ENCODE measurements at regions not wholly inside any gene's neighbourhood (a gene's known extent, or its start where the extent isn't known, plus 50 kb on each side); places are given as distances from the start of the nearest gene placed in this dataset.

GRCh38 chr13:24012648-24013047, 115.3 kb upstream of the C1QTNF9B start:
- no peak for DNase-seq

GRCh38 chr13:24013189-24013588, 115.9 kb upstream of the C1QTNF9B start:
- DNase-seq = no peak

GRCh38 chr13:24016046-24016445, 118.7 kb upstream of the C1QTNF9B start:
- no peak for DNase-seq

GRCh38 chr13:24022568-24022967, 125.3 kb upstream of the C1QTNF9B start:
- DNase-seq = no peak

- DNase-seq = no peak
These were observed 125.8 kb upstream of the C1QTNF9B start for GRCh38 chr13:24023073-24023472.

- DNase-seq = no peak
These were observed 130.2 kb upstream of the C1QTNF9B start for GRCh38 chr13:24027494-24027893.

DNA sequence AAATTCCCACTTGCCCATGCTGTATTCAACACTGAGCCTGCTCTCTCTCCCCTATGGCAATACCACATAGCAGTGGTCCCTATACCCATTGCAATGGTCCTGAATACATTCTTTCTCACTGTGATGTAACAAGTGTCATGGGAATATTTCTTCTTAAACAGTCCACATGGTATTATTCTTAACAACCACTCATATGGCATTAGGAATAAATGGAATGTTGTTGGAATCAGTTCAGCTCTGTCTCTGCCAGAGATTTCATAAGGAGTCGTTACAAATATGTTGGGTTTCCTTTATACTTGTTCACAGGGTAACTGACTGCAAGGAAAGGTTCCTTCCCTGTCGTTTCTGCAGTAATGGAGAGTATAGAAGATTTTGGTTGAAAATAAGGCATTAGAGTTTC, 128.3 kb upstream of the SPATA13 start:
- no peak for DNase-seq

- DNase-seq = no peak
These were observed 127.8 kb upstream of the SPATA13 start for GRCh38 chr13:24032674-24033073.

DNA sequence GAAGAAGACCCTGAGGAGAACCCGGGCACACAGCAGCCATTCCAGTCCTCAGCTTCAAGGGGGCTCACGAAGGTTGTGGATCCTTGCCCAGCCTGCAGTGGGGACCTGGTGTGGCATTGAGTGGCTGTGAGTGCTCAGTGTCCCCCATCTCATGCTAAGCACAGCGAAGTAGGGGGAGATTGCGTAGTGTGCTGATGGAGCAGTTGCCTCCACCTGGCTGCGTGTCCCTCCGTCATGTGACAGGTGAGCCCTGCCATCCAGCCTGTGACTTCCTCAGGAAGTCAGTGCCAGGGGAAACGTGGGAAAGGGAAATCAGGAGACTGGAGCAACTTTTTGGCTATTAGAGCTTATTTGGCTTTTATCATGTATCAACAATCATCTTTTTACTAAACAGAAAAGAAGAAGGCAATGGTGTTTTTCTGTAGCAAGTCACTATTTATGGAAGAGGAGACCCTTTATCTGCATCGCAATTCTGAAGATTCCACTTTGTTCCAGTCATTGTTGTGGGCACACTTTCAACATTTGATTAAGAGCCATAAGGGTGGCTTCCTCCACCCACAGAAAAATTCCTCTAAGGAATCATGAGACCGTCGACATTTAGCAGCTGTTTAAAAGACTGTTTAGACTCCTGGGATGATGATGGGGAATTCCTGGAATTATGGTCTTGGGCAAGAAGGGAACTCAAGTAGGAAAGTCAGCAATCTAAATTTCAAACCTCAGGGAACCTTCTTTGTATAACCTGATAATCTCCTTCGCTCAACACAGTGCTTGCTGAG, 126.8 kb upstream of the SPATA13 start:
- no peak for DNase-seq

DNA sequence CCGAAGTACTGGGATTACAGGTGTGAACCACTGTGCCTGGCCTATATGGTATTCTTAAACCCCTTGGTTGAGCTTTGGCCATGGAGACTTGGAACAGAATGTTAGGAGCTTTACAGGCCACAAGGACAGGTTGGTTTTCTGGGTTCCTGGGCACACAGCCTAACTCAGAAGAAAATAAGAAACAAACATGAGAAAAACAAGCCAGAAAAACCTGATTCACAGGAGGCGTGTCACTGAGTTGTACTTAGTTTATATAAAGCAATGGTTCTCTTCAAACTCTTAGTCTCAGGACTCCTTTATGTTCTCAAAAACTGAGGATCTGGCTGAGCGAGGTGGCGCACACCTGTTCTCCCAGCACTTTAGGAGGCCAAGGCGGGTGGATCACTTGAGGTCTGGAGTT, 125.1 kb upstream of the SPATA13 start:
- DNase-seq = no peak

- no peak for DNase-seq
These were observed 124.4 kb upstream of the SPATA13 start for GRCh38 chr13:24036115-24036514.

DNA sequence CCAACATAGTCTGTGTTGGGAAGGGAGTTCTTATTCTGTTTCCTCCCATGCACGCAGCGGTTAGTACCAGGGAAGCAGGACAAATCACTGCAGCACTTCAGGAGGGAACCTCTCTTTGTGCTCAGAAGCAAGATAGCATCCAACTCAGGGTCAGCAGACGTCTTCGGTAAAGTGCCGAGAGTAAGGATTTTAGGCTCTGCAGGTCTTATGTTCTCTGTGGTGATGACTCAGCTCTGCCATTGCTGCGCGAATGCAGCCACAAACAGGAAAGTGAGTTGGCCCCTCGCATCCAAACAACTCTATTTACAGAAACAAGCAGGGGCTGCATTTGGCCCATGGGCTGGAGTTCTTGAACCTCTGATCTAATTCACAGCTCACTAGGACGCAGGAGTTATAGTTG, 122.1 kb upstream of the SPATA13 start:
- DNase-seq = peak; percentile 12

DNA sequence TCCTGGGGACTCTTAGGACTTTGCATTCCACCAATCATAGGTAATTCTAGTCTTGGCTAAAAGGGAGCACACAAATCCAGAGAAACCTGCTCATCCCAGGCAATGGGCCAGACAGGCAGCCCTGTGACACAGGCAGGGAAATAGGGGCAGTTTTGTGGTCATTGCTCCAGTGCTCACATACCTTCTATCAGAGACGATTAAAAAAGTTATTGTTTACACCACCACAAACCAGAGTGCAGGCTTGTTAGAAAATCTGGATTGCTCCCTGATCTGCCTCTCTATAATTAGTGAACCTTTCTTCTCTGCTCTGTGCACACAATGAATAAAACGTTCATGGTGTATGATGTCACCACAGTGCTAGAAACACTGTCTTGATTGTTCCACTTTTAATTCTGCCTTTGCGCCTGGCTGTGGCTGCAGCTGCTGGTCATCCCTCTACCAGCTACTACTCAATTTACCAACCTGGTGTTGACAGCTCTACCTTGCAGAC, 121.6 kb upstream of the SPATA13 start:
- DNase-seq = no peak

- no peak for DNase-seq
These were observed 120.7 kb upstream of the SPATA13 start for GRCh38 chr13:24039621-24040475.

DNA sequence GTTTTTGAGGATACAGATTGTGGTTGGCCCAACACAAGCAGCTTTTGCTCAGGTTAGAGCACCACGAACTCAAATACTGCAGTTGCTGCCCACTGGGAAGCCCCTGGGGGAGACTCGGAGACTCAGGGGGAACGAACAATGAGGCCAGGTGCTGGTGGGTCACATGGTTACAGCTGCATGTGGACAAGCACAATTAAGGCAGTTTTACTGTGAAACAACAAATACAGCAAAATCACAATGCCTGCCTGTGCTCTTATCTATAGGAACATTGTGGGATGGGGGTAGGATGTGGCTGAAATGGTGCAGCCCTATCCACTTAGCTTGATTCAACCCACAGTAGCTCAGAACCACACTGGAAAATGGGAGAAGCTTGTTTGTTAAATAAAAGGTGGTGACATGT, 119.7 kb upstream of the SPATA13 start:
- DNase-seq = no peak

DNA sequence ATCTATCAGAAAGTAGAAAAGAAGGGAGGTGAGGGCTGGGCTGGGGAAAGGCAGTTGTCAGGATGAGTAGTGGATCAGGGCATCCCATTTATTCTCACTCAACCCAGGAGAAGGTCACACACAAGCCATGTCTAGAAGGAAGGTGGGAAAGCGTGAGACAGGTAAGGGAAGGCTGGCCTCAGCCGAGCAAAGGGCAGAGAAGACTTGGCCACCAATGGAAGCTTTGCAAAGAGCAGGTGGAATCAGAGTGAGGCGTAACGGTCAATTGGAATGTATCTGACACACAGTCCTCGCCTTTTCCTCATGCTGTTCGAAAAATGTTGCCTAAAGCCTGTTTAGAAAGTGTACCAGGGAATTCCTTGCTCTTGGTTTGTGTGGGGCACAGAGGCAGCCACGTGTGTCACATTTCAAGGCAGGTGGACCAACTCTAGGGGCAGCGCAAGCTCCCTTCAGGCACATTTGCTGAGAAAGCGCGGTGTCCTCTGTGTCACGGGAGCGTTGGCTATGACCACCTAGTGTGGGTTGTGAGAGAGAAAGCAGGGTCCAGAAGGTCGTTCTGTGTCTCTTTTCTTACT, 118.8 kb upstream of the SPATA13 start:
- DNase-seq = no peak

DNA sequence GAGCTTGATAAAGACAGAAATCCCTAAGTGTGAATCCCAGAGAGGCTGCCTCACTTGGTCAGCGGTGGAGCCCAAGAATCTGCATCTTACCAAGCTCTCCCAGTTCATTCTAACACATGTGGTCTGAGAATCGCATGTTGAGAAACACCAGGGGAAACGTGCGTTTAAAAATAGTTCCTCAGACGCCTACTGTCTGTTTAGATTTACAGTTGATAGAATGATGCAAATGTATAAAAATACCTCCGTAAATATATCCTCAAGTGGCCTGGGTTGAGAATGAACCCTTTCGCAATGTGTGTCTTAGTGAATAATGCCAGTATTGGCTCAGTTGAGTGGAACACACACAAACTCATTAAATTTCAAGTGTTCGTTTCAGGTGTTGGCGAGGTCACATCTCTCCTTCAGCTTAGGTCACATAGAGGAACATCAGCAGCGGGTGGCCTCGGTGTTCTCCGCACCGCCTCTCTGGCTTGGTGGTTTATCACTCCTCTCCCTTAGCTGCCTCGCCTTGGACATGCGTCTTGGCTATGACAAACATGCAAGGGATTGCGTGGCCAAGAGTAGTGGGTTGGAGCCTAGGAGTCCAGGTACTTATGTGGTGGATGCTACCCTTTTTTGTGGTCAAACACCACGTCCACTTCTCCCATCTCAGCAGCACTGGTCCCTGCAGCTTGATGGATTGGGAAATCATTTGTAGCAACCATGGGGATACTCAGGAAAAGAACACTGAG, 117.6 kb upstream of the SPATA13 start:
- no peak for DNase-seq

DNA sequence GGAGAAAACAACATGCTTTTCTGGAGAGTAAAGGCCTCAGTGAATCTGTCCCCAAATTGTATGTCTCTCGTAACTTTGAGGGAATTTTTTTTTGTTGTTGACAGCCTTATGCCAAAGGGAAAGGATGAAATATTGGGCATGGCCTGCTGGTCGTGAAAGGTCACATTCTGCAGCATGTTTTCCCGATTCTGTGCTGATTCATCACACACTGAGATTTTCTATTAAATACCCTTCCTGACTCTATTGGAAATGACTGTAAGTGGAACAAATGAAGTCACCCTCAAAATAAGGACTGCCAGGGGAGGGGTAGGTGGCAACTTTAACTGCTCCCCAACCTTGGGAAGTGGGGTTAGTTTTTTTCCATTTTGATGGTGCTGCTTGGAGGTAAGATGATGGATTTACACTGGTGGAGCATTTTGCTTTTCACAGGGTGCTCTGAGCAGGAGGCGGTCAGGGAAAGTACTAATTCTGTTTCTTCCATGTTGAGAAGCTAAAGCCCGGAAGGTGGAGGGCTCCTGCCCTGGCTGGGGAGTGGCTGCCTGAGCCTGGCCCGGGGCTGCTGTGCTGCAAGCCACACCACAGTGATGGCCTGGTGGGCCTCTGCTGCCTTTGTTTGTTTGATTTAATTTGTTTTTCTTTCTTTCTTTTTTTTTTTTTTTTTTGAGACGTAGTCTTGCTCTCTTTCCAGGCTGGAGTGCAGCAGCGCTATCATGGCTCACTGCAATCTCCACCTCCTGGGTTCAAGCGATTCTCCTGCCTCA, 116.8 kb upstream of the SPATA13 start:
- DNase-seq = no peak

- no peak for DNase-seq
These were observed 114.9 kb upstream of the SPATA13 start for GRCh38 chr13:24045597-24045996.

DNA sequence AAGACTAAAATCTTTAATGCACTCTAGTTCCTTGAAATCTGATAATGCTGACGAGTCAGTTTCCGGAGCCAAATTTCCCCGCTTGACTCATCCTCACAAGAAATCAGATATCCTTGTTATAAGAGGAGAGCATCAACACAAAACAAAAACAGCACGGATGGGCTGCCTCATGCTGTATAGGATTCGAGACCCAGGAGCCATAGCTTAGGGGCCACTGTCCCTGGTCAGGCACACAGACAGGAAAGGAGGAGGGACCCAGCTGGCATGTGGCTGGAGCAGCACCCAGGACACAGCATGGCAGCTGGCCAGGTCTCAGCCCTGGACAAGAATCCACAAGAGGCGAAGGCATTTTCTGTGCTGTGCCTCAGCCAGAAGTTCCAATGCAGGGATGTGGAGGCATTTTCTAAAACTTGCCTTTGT, 110.2 kb upstream of the SPATA13 start:
- DNase-seq = no peak

DNA sequence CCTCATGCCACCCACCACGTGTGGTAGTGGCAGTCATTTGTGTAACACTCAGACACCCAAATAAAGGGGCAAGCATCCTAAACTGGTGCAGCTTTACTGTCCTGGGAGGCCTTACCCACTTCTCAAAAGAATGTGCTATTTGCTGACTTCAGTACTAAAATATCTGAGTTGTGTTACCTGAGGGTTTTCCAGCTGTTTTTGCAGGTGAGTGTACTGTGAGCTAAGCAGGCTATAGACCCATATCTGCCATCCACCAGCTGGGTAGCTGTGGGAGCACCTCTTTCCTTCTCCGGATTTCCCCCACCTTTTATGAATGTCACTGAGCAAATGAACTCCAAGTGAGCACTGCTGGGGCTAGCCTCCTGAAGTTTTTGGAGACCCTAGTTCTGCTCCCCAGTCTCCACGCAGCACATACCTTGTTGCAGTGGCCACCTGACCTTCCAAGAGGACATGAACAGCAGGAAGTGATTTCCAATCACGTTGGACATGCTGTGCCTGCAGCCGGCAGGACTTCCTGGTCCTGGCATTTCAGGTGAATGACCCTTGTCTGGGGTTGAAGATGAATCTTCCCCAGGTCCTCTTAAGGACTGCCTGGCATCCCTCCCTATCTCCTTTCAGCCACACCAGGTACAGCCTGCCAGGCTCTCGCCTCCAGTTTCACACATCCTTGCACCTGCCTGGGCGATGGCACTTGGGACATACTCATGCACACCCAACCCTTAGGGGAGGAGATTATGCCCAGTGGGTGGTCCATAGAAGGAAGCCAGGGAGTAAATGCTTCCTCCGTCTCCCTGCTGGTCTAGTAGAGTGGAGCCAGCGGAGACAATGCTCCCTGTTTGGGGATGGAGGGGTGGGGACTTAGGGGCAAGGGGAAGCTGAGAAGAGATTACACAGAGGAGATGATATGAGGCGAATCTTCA, 109.5 kb upstream of the SPATA13 start:
- DNase-seq = no peak
